ENCODE measurements at regions not wholly inside any gene's neighbourhood (a gene's known extent, or its start where the extent isn't known, plus 50 kb on each side); places are given as distances from the start of the nearest gene placed in this dataset.

- TF ChIP-seq TAF1 (IDR thresholded peaks at IDR 0.05; ENCODE audit: borderline replicate concordance, insufficient read depth, low read length) (no peak), POLR2AphosphoS5 (IDR thresholded peaks at IDR 0.05; ENCODE audit: low read depth, low read length) (no peak), SIN3A (IDR thresholded peaks at IDR 0.05; ENCODE audit: borderline replicate concordance, insufficient read depth, low read length) (no peak), FOXP2 (optimal IDR thresholded peaks at IDR 0.05; ENCODE audit: borderline replicate concordance, extremely low read depth, extremely low read length, insufficient read depth) (no peak)
These were observed 93.5 kb upstream of the SLIT2 start for GRCh38 chr4:20158195-20158594.

All from PFSK-1 (cell line).